ENCODE measurements at regions not wholly inside any gene's neighbourhood (a gene's known extent, or its start where the extent isn't known, plus 50 kb on each side); places are given as distances from the start of the nearest gene placed in this dataset.

GRCh38 chr19:31223740-31224534 is 125.3 kb downstream of the TSHZ3 start:
- DNase-seq, result no peak

GRCh38 chr19:31220540-31220939 is 128.7 kb downstream of the TSHZ3 start:
- no peak for DNase-seq

- DNase-seq, result no peak
Observed at GRCh38 chr19:31214997-31215396, 134.2 kb downstream of the TSHZ3 start.

GRCh38 chr19:31214086-31214485 is 135.2 kb downstream of the TSHZ3 start:
- DNase-seq, result no peak

GRCh38 chr19:31211088-31211487 is 138.1 kb downstream of the TSHZ3 start:
- DNase-seq, result no peak

GRCh38 chr19:31205887-31206518 is 143.2 kb downstream of the TSHZ3 start:
- no peak for DNase-seq

DNA sequence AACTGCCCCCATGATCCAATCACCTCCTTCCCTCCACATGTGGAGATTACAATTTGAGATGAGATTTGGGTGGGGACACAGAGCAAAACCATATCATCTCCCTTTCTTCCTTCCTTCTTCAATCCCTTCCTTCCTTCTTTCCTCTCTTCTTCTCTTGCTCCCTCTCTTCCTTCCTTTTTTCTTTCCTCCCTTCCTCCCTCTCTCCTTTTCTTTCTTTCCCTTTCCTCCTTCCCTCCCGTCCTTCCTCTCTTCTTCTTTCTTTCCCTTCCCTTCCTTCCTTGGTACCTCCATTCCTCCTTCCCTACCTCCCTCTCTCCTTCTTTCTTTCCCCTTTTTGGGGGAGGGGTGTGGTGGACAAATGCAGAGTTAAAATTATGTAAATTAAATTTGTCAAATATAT is 145.1 kb downstream of the TSHZ3 start:
- no peak for DNase-seq

- DNase-seq, result no peak
Observed at GRCh38 chr19:31185261-31185660, 164.0 kb downstream of the TSHZ3 start.

DNA sequence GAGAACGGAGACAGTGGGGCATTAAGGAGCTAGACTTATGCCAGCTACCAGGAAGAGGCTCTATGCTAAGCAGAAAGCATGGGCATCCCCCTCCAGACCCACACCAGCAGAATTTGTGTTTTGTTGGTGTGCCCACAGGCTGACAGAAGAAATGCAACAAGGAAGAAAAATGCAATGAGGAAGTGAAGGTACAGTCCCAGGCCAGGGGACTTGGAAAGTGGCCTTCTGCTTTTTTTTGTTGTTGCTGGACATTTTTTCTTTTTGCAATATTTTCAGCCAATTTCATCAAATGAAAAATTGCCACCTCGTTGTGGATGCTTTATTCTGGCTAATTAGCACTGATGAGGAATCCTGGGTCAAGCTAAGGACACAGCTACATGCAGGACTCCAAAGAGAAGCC is 167.7 kb downstream of the TSHZ3 start:
- DNase-seq, result no peak

DNA sequence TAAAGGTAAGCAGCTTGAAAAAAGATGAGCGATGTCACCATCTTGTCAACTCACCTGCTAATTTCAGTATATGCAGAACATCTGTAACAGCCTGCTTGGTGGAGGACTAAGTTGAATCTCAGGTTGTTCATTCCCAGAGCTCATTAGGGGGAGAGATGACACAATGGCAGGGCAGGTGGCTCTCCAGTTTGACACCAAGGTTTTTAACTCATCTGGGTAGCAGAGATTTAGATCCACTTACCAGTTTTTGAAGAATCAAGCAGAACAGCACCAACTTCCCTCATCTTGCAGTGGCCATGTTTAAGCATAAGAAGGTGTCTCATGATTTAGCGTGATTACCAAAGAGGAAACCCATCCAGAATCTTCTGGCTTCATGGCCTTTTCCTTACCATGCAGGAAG is 168.3 kb downstream of the TSHZ3 start:
- DNase-seq, result no peak

DNA sequence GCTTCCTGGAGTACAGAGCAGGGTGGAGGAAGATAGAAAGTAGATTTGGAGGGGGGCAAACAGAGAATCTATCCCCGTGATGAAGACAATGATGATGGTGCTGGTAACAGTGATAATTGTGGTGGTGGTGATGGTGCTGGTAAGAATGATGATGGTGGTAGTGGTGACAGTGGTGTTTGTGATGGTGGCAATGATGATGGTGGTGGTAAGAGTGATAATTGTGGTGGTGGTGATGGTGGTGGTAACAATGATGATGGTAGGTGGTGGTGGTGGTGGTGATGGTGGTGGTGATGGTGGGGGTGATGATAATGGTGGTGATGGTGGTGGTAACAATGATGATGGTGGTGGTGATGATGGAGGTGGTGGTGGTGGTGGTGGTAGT is 169.8 kb downstream of the TSHZ3 start:
- DNase-seq, result no peak

GRCh38 chr19:31178833-31179470 is 170.3 kb downstream of the TSHZ3 start:
- no peak for DNase-seq

GRCh38 chr19:31177246-31177645 is 172.0 kb downstream of the TSHZ3 start:
- DNase-seq, result no peak

GRCh38 chr19:31175564-31176348 is 173.5 kb downstream of the TSHZ3 start:
- no peak for DNase-seq

GRCh38 chr19:31174948-31175347 is 174.3 kb downstream of the TSHZ3 start:
- DNase-seq, result no peak

GRCh38 chr19:31173991-31174390 is 175.2 kb downstream of the TSHZ3 start:
- DNase-seq, result no peak

- no peak for DNase-seq
Observed at GRCh38 chr19:31171936-31172335, 177.3 kb downstream of the TSHZ3 start.

DNA sequence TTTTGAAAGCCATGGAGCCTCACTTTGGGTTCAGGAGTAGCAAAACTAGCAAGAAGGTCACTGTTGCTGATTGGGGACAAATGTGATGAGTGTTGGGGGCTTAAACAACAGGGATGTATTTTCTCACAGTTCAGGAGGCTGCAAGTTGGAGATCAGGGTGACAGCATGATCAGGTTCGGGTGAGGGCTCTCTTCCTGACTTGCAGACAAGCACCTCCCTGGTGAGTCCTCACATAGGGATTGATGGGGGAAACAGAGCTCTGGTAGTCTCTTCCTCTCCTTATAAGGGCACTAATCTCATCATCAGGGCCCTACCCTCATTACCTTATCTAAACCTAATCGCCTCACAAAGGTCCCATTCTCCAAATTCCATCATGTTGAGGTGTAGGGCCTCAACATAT is 179.2 kb downstream of the TSHZ3 start:
- DNase-seq, result no peak

- no peak for DNase-seq
Observed at GRCh38 chr19:31168106-31168625, 181.1 kb downstream of the TSHZ3 start.

GRCh38 chr19:31167690-31168089 is 181.5 kb downstream of the TSHZ3 start:
- DNase-seq, result no peak

GRCh38 chr19:31166206-31166605 is 183.0 kb downstream of the TSHZ3 start:
- no peak for DNase-seq

GRCh38 chr19:31164791-31165251 is 184.4 kb downstream of the TSHZ3 start:
- no peak for DNase-seq

GRCh38 chr19:31160336-31160926 is 188.8 kb downstream of the TSHZ3 start:
- no peak for DNase-seq
